Right lobe of liver (tissue), 6 donors: ENCODE measurements at regions not wholly inside any gene's neighbourhood (a gene's known extent, or its start where the extent isn't known, plus 50 kb on each side); places are given as distances from the start of the nearest gene placed in this dataset.
A peak's percentile ranks its signal among the peaks of the same experiment; 100 is the strongest.

Source experiments
- ATAC-seq, 4 donors: fragments of 200-7000 bp; cut with Tn5 transposase; one replicate each; pipeline ENCODE4 v1.9.1; 2020; ENCODE audit warnings: mild to moderate bottlenecking in 4 of 4, moderate library complexity in 4 of 4
- DNase-seq, 3 donors: peaks; one replicate each; pipeline ENCODE4 v3.0.0-alpha.2; 2020
- H3K27ac ChIP-seq, 3 donors: fragments of 200-600 bp; one replicate each; pipeline ENCODE4 v1.8.0; 2022
- H3K27me3 ChIP-seq, 2 donors: fragments of 200-600 bp; one replicate each; pipeline ENCODE4 v1.8.0; 2022
- H3K36me3 ChIP-seq, 4 donors: fragments of 200-600 bp; sonication (generic) in 1 of 4; one replicate each; pipeline versions ENCODE4 v1.5.1 to v1.8.0; 2017 to 2022; ENCODE audit warnings: control low read depth in 1 of 4
- H3K4me1 ChIP-seq, 4 donors: fragments of 200-600 bp; sonication (generic) in 1 of 4; one replicate each; pipeline versions ENCODE4 v1.5.1 to v1.8.0; 2017 to 2022; ENCODE audit warnings: control low read depth in 1 of 4
- H3K4me3 ChIP-seq, 3 donors: fragments of 200-600 bp; one replicate each; pipeline ENCODE4 v1.8.0; 2022
- H3K9me3 ChIP-seq, 4 donors: fragments of 200-600 bp; sonication (generic) in 1 of 4; one replicate each; pipeline versions ENCODE4 v1.5.1 to v1.8.0; 2017 to 2022; ENCODE audit warnings: control low read depth in 1 of 4
- CTCF ChIP-seq, 4 donors: fragments of 200-600 bp in 3 of 4; fragments of 450-650 bp in 1 of 4; IDR thresholded peaks; one replicate each; pipeline versions ENCODE4 v1.5.1 to v1.8.0; 2016 to 2022; ENCODE audit warnings: antibody characterized with exemption in 4 of 4, mild to moderate bottlenecking in 2 of 4
- POLR2A ChIP-seq: fragments of 450-650 bp; IDR thresholded peaks from one replicate; pipeline ENCODE4 v1.6.1; 2017; ENCODE audit warnings: antibody characterized with exemption, mild to moderate bottlenecking
- WGBS: methylation state at CpG from one replicate; pipeline ENCODE4 v1.1.6; 2018; ENCODE audit warnings: low coverage, low lambda C conversion rate; ENCODE audit not compliant: insufficient coverage; ENCODE audit errors: missing lambda C conversion rate; 5-methylcytosine and 5-hydroxymethylcytosine counted together
- intact Hi-C, 2 donors: fragments of 100-400 bp; cut with DNase I; formaldehyde crosslinking; loops; one replicate each; pipeline versions ENCODE4 v1.11.2 to v1.14.1; 2022
- donor health status: DM: no; HTN: yes; CAD: no.
- donor health status: DM: no; HTN: no; CAD: no.
- donor health status: DM: no; HTN: no; CAD: no.
- donor health status: DM: no; HTN: yes; CAD: no.
- donor health status: DM: no; HTN: yes; CAD: no.

GRCh38 chr18:10035281-10035991 lies 121.6 kb downstream of the VAPA start:
- H3K36me3 ChIP-seq, result no peaks in the 10 kb centered on the region
- no peaks in the 10 kb centered on the region for H3K9me3 ChIP-seq
- no peaks in the 10 kb centered on the region for H3K4me1 ChIP-seq
- TF ChIP-seq POLR2A, result no peak
- no peak for TF ChIP-seq CTCF (IDR thresholded peaks at IDR 0.05)
- DNase-seq (no peak), ATAC-seq (no peak)
- H3K27ac ChIP-seq, result no peak overlapping the region
- 40% methylated on average over 2 of the region's 13 CpGs for WGBS
- H3K27me3 ChIP-seq, result no peaks in the 10 kb centered on the region
- H3K4me3 ChIP-seq, result no peak overlapping the region
- intact Hi-C loops, result no loop called here

- ATAC-seq (no peak), DNase-seq (no peak)
- Histone ChIP-seq H3K36me3 (no peaks in the 10 kb centered on the region), H3K4me1 (no peaks in the 10 kb centered on the region), H3K27ac (no peak overlapping the region), H3K27me3 (no peaks in the 10 kb centered on the region), H3K4me3 (no peak overlapping the region), H3K9me3 (peaks cover 0 to 4% (median 0%) of the 10 kb centered on the region in 4 donors)
- no peak for TF ChIP-seq CTCF (IDR thresholded peaks at IDR 0.05)
- no peak for TF ChIP-seq POLR2A
- intact Hi-C loops, result no loop called here
- 70% methylated on average over 6 of the region's 6 CpGs for WGBS
These were observed 122.7 kb downstream of the VAPA start for GRCh38 chr18:10036479-10036878.

DNA sequence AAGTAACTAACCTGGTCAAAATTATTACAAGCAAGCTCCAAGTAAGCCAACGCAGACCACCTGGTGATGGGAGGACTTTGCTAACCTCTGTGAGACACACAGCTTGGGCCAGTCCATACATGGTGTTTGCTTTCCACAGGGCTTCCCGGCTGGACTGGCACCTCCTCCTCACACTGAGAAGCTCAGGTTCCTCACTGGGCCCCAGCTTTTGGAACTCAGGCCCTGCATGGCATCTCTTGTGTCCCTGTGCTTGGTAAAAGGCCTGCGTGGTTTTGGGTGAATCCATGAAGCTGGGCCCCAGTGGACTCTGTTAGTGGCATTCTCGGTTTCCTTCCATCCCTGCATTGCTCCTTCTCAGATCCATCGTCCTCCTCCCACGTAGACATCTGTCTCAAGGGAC lies 123.4 kb downstream of the VAPA start:
- WGBS, result 50% methylated on average over 2 of the region's 6 CpGs
- ATAC-seq, result no peak
- TF ChIP-seq CTCF (IDR thresholded peaks at IDR 0.05) (no peak), POLR2A (no peak)

DNA sequence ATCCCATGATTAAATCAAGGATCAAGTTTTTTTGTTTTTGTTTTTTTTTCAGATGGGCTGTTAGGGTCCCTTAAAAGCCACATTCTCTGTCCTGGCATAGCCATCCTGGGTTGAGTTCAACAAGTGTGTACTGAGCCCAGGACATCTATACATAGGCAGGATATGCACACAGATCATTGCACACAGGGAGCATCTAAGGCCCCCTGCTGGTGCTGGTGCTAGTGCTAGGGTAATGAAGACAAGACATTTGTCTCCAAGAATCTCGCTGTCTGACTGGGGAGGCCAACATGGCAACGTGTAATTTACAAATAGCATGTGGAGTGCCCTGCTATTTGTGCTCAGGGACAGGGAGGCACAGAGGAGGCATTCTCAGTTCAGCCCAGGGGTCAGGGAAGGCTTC lies 124.5 kb downstream of the VAPA start:
- DNase-seq, result no peak
- no peaks in the 10 kb centered on the region for H3K36me3 ChIP-seq
- H3K4me3 ChIP-seq, result no peak overlapping the region
- no peaks in the 10 kb centered on the region for H3K4me1 ChIP-seq
- TF ChIP-seq POLR2A, result no peak
- intact Hi-C loops, result no loop called here
- no peak overlapping the region for H3K27ac ChIP-seq
- WGBS, result no CpG with 5 or more reads among the region's 2 CpGs
- H3K27me3 ChIP-seq, result no peaks in the 10 kb centered on the region
- peaks cover 0 to 5% (median 0%) of the 10 kb centered on the region in 4 donors for H3K9me3 ChIP-seq
- no peak for ATAC-seq

More for the DNA sequence above, 123.4 kb downstream of the VAPA start:
- no peak overlapping the region for H3K4me3 ChIP-seq
- peaks cover 0 to 5% (median 0%) of the 10 kb centered on the region in 4 donors for H3K9me3 ChIP-seq
- no peaks in the 10 kb centered on the region for H3K36me3 ChIP-seq
- DNase-seq, result no peak
- H3K4me1 ChIP-seq, result no peaks in the 10 kb centered on the region
- no peaks in the 10 kb centered on the region for H3K27me3 ChIP-seq
- H3K27ac ChIP-seq, result no peak overlapping the region
- intact Hi-C loops, result no loop called here

DNA sequence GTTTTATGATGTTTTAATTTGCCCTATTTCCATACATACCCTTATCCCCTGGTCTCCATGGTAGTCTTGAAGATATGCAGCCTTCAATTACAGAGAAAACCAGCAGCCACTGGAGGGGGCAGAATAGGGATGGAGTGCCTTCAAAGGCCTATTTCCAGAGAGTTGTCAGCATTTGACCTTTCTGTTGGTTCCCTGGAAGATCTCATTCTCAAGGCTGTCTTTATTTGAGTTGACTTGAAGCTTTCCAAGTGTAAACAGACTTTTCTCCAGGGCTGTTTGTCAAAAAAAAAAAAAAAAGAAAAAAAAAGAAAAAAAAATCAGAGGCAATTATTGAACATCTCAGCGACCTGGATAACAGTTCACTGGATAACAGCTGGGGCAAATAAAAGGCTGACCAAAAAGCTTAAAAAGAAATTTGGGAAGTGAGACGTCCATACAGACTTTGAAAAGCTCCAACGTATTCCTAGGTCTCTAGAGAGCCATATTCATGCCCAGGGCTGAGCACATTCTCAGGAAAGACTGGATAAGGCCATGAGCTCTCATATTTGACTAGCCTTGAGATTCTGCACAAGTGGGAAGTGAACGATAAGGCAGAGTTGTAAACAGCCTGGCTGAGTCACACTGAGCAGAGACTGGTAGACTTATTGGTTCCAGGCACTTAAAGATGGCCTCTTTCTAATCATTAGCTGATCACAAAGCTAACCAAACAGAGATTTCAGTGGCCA lies 126.6 kb downstream of the VAPA start:
- Histone ChIP-seq H3K4me3 (no peak overlapping the region), H3K36me3 (no peaks in the 10 kb centered on the region), H3K9me3 (peaks cover 0 to 5% (median 0%) of the 10 kb centered on the region in 4 donors), H3K4me1 (no peaks in the 10 kb centered on the region), H3K27me3 (no peaks in the 10 kb centered on the region), H3K27ac (no peak overlapping the region)
- ATAC-seq, result peak in 2 of 4 donors; percentile 33 to 49
- no peak for TF ChIP-seq POLR2A
- no peak for TF ChIP-seq CTCF (IDR thresholded peaks at IDR 0.05)
- 23% methylated on average over 4 of the region's 4 CpGs for WGBS
- intact Hi-C loops, result no loop called here
- no peak for DNase-seq
